DMS 273 (cell line): ENCODE measurements at regions not wholly inside any gene's neighbourhood (a gene's known extent, or its start where the extent isn't known, plus 50 kb on each side); places are given as distances from the start of the nearest gene placed in this dataset.

ENCODE experiments used
- DNase-seq: peaks from one replicate; lab custom pipeline; 2025; ENCODE audit not compliant: unreplicated experiment; lab: John Stamatoyannopoulos, UW

DNA sequence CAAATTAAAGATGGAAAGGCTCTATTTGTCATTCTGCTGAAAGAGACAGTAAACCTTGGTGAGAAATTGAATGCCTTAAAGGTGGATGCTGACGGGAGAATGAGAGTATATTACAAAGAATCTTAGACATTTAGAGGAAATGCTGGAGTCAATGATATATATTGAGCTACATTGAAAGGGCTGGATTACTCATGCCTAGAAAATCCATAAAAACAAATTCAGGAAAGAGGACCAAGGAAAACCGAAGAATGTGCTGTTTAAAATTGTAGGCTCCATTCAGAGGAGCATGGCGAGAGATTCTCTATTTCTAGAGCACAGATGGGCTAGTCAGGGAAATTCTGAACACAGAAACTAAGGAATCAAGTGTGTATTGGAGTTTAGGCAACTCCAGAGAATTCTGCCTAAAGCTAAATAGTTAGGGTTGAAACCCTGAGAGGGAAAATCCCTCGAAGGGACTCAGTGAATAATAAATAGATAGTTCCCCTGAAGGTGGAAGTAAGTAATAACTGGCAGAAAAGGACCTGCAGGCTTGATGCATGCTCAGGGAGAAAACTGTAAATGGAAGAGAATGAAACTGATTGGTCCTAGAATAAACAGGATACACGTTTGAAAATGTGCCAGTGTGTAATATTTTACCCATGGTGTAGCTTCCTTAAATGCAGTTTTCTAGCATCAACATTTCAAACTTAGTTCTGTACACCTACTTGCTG, 1532.4 kb upstream of the TENM3 start:
- no peak for DNase-seq

DNA sequence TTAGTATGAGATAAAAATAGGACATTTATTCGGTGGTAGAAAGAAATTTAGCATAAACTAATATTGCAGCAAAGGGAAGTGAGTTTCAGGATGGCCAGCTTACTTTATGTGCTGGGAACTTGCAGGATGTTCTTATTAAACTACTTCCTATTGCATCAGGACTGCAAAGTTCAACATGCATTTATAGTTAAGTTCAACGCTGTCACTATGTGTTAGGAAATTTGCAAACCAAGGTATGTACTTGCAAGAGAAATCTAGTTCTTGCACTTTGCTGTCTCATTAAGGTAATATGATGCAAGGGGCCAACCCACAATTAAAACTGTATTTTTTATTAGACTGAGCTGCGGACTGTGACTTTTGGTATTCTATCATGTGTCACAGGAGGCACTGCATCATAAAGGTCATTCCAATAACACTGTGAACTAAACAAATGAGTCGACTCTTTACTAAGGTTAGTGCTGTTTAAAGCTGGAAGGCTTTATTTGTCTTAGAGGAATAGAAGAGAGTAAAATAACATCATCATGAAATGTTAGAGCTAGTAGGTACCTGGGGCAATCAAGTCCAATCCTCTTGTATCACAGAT, 1525.7 kb upstream of the TENM3 start:
- no peak for DNase-seq

DNA sequence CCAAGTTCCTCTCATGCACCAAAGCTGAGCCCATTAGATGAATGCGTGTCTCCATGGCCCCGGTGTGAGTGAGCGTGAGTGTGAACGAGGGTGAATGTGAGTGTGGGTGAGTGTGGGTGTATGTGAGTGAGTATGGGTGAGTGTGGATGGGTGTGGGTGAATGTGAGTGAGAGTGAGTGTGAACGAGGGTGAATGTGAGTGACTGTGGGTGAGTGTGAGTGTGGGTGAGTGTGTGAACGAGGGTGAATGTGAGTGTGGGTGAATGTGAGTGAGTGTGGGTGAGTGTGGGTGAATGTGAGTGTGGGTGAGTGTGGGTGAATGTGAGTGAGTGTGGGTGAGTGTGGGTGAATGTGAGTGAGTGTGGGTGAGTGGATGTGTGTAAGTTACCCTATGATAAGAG, 1521.8 kb upstream of the TENM3 start:
- no peak for DNase-seq

DNA sequence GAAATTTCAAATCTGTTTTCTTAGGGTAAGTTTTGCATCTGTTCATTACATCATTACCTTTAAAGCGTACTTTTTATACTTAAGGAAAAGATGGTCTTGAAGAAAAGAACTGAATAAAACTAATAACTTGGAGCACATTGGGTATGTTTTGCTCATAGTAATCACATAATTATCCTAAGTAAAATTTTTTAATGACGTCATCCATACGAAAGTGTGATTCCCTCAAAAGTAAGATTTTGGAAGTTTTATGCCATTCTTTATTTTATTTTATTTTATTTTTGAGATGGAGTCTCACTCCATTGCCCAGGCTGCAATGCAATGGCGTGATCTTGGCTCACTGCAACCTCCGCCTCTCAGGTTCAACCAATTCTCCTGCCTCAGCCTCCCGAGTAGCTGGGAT, 1516.6 kb upstream of the TENM3 start:
- no peak for DNase-seq

DNA sequence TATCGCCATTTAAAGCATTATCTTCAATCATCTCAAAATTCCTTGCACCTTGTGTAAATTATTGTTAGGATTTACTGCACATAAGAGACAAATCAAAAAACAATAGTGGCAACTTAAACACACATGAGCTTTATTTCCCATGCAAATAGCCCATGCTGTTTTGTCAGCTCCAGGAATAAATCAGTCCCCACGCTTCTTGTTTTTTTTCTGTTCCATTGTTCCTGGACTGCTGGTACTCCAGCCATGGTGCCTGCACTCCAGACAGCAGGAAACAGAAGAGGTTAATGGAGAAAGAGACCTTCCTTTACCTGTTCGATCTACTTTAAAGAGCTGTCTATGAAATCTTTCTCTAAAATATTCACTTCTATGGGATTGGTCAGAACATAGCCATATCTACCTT, 1515.7 kb upstream of the TENM3 start:
- no peak for DNase-seq

DNA sequence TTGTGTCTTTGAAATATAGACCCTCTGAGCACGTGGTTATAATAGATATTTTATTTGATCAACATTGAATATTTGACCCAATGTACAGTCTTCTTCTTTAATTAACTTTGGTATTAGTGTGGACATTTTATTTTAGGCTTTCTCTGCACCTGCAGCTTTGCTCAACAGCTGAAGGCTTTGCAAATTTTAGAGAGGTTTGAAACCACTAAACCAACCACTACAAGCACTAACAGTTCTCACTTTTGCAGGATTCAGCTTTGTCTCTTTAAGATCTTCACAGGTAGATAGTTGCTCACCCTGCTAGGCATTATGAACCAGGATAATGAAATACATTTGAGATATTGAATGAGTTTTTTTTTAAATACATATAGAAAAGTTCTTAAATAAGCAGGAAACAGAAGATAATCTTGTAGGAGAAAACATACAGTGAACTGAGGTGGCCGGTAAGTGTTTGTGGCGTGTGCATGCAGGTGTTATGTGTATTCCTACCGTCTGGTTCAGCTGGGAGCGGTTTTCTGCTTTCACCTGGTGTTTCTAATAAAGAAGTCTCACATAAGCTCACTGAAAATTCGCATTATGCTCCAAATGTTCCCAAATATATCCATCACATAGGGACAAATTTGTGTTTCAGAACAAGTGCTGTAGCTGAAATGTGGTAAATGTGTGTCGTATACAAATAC, 1508.3 kb upstream of the TENM3 start:
- DNase-seq, result no peak

DNA sequence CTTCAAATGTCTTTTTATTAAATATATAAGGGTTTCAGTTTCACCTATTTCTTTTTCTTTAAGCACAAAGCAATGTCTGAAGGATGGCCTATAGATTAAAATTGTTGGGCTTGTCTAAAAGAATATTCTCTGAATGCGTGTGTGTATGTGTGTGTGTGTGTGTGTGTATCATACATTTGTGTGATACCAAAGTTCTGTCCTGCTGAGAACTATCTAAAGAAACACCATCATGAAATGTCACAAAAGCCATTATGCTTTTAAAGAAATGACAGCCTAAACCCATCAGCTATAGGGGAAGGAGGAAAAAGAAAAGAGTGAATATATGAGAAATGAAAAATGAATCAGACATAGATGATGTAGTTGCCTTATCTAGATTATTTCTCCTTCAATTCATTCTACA, 1501.5 kb upstream of the TENM3 start:
- DNase-seq, result no peak

DNA sequence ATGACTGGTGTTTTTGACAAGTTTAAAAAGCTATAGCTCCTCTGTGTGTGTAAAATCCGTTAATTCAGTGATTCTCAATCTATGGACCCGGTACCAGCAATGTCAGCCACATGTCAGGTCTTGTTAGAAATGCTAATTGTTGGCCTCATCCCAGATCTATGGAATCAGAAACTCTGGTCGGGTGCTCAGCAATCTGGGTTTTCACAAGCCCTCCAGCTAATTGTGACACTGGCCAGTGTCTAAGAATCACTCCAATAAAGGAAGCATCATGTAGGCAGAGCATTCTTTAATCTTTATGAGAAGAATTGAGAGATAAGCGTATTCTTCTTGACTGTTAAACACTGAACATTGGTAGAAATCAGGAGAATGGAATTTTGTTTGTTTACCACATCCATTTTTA, 1498.2 kb upstream of the TENM3 start:
- DNase-seq, result no peak

DNA sequence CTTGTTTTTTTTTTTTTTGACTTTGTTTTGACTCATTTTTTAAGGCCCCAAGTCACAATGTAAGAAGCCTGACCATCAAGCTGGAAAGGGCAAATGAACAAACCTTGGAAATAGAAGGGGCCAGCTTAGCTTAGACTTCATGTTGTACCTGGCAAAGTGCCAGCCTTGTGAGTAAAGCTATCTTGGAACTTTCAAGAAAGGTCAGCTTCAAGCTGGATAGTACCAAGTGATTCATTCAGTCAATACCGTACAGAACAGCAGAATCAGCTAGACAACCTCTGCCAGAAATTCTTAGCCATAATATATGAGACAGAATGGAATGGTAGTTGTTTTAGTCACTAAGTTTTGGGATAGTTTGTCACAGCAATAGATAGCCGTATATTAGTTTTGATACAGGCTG, 1492.2 kb upstream of the TENM3 start:
- DNase-seq, result no peak

DNA sequence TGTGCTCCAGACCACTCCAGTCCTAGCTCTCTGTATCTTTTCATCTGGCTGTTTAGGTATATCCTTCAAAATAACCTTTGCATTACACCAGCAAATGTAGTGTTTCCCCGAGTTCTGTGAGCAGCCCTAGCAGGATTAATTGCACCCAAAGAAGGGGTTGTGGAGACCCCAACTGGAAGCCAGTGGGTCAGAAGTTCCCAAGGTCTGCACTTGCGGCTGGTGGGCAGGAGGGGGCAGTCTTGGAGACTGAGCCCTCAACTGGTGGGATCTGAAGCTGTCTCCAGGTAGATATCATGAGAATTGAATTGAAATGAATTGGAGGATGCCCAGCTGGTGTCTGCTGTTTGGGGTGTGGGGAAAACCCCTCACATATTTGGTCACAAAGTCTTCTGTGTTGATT, 1485.3 kb upstream of the TENM3 start:
- no peak for DNase-seq

DNA sequence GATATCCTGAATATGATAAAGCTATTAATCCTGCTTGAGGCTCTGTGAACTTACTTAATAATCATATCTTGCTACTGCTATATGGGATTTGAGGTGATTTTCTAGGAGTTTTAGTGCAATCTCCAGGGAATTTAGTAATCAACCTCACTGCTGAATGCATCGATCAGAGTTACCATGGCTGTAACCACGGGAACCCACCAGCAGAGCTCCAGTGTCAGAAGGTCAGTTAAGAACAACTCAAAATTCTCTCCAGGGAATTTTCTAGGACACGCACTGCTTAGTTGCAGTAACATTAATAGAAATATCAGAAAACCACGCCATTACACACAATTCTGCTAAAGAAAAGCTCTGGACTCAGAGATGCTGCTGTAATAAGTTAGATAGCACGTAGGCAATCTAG, 1477.2 kb upstream of the TENM3 start:
- no peak for DNase-seq

DNA sequence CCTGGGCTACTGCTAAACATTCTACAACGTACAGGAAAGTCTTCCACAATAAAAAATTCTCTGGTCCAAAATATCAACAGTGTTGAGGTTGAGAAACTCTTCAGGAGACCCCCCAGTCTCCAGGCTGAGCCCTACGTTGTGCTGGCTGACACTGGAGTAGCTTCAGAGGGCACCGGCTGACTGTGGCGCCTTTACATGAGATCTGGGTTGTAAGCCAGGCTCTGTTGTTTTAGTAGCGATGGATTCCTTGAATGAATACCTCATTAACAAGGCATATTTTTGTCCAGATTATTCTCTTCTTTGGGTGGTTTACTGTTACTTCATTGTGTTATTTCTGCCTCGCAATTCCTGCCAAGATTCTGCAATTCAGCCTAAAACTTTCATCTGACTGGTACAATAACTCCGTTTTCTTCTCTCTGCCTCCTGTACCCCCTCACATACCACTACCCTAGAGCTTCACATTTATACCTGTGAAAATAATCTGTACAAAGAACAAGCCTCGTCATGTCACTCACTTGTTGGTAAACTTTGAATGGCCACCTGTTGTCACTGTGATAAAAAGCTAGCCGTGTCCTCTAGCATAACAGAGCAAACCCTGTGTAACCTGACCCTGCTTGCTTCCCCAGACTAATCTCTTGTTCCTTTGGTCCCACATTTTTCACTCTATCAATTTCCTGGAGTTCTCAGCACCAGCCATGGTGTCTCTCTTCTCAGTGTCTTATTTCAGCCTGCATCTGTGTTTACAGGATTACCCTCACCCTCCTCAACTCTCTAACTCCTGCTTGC, 1476.1 kb upstream of the TENM3 start:
- DNase-seq, result no peak

DNA sequence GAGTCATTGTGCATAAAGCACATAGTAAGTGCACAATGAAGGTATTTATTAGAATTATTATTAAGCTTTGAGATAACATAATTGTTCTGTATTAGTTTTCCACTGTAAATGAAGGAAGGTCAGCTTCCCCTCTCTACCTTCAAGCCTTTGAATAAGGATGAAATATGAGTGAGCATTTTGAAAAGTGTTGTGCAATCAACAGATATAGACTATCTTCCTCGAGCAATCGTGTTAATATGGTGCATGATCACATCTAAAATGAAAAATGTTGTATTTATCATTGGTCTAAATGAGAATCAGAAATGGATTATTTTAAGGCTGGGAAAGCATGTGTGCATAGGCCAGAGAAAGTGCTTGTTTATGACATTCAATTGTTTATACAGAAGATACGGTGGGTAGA, 1474.6 kb upstream of the TENM3 start:
- DNase-seq, result no peak

DNA sequence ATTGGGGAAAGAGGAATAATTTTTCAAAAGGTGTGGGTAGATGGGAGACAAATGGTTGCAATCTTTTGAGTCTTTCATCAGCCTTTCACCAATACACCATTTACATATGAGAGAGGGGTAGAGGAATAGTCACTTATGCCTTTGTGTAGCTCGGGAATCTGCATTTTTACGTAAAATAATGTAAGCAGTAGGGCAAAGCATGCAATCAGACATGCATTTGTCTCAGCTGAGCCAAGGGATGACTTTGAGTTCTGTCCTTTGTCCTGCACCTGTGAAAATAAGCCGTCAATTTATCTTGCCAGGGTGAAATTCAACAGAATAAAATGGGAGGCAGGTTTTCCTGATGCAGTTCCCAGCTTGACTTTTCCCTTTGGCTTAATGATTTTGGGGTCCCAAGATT, 1473.4 kb upstream of the TENM3 start:
- DNase-seq, result no peak

DNA sequence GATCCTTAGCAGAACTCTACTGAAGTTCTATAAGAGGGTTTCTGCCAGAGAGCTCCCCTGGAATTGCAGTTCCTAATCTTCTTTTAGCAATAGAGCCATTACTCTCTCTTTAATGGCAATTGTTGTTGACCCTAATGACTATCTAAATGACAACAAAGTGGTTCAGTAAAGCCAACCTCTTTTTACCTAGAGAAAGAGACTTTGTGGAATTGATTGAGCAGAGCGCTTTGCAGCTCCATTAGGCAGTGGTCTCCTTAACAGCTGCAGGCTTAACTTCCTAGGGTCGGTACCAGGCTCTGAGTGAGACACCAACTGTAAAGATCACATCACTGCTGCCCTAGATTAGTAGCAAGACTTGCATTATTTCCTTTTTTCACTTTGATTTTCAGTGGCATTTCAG, 1472.9 kb upstream of the TENM3 start:
- no peak for DNase-seq

DNA sequence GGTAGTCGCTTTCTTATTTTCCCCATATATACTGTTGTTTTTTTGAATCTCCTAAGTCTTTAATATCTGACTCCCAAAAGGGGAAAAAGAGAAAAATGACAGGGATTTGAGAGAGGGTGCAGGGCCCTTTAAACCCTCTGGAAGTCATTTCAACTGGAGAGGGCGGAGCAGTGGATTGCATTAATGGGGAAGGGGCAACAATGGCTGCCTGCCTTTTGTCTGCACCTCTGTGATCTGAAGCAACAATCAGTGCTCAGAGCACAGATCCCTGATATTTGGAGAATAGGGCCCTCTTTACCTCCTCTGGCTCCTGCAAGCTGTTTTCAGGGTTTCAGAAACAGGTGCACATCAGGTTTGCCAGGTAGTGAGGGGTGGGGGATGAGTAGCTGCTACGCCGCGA, 1458.3 kb upstream of the TENM3 start:
- no peak for DNase-seq

DNA sequence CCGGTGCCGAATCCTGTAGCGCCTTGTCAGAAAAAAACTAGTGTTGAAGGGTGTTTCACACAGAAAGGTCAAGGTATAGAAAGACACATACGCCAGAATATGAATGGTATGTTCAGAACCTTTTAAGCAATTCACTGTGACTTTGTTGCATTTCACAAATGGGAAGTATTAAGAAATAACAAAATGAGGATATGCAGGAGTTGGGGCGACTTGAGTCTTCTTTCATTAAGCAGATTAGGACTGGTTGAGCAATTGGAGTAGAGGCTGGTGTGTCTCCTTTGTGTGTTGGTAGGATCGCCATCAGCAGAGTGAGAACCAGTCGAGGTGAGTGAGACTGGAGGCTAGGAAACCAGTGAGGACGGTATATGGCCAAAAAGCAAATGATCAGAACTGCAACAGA, 1454.5 kb upstream of the TENM3 start:
- DNase-seq, result no peak

DNA sequence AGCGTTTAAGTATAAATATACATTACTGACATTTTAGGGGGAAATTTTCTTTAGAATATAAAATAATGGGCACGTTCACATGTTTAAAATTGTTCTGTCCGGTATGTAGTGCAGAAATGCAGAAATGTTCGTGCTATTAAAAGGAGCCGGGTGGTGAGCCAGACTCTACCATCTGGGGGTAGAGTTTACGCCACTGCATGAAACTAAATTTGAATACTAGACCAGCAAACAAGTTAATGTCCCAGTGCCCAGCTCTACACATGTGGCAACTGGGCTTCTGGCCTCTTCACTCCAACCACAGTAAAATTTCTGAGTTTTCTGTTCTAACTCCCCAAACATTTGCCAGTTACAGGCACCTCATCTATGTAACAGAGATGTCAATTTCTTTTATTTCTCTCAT, 1453.3 kb upstream of the TENM3 start:
- no peak for DNase-seq

DNA sequence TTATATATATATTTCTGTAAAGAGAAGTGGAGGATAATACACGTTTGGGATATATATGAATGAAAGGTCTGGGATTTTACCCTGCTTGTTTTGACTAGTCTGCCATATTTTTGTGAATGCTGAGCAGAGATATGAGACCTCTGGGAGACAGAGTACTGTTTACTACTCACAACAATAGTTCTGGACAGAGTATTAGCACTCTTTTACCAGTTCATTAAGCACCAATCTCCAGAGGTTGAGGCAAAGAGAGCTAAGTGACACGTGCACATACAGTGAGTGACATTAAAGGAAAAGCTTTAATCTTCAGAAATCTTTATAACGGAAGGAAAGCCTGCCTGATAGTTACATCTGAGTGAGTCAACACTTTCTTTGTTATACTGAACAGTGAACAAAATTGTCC, 1452.7 kb upstream of the TENM3 start:
- no peak for DNase-seq

DNA sequence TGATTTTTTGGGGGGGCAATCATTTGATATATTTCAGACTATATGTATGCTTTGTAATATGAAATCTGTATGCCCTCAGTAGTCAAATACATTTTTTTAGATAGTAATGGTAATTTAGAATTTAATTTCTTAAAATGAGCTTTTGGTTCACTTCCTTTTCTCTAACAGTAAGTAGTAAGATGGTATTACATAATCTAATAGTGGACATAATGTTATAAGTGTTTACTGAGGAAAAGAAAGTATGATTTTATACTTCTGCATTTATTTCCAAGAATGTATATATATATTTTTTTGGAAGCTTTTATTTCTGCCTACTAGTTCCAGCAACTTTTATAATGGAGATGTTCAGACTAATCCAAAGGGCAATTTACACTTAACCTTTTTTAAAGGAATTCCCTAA, 1450.7 kb upstream of the TENM3 start:
- no peak for DNase-seq

DNA sequence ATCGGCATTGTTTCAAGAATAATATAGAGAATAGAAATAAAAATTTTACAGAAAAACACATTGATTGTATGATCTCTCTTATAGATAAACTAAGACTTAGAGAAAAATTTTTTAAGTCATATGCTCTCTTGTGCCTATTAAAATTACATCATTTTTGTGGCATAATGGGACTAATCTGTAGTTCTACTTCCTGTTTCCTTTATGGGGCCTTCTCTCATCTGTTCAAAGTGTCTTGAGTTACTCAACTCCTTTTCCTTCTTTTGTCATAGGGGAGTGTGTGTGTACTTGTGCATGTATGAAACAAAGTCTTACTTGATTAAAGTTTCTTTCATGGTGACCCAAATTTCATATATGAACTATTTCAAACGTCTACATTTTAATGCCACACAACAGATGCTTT, 1448.9 kb upstream of the TENM3 start:
- no peak for DNase-seq

DNA sequence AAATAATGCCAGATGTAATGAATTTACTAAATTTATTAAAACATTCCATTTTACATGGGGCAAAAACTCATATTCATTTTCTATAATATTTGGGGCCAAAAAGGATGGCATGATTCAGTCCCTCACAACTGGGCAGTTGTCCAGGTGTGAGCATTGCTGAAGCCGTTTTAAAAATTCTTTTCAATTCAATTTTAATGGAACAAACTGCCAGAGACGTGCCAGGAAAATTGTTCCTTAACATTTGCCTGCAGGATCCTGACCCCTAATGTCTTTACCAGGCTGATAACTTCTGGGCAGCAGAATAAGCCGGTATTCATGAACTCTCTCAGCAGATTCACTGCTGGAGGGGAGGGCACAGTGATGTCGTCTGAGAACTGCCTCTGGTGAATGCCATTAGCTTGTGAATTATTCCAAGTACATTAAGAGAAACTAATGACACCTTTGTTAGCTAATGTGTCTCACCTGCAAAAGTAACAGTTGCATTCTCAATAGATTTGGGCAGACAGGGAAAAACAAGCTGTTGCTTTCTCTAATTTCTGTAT, 1445.1 kb upstream of the TENM3 start:
- DNase-seq, result no peak
